Gastroesophageal sphincter (tissue), 4 donors: ENCODE measurements at regions not wholly inside any gene's neighbourhood (a gene's known extent, or its start where the extent isn't known, plus 50 kb on each side); places are given as distances from the start of the nearest gene placed in this dataset.

Source experiments
- ATAC-seq: fragments of 150-250 bp; one replicate; pipeline ENCODE4 v1.9.1; 2016; ENCODE audit warnings: mild to moderate bottlenecking, moderate library complexity
- H3K27ac ChIP-seq, 4 donors: fragments of 200-600 bp; sonication (generic) in 3 of 4; 1 replicate in 3 of 4; 2 replicates in 1 of 4; pipeline ENCODE4 v1.5.1; 2016 to 2019
- H3K27me3 ChIP-seq: fragments of 200-600 bp; sonication (generic); one replicate; pipeline ENCODE4 v1.5.1; 2019
- H3K36me3 ChIP-seq, 2 donors: fragments of 200-600 bp; sonication (generic); one replicate each; pipeline ENCODE4 v1.5.1; 2019; ENCODE audit warnings: control low read depth in 1 of 2
- H3K4me1 ChIP-seq, 3 donors: fragments of 200-600 bp; sonication (generic); 1 replicate in 2 of 3; 2 replicates in 1 of 3; pipeline ENCODE4 v1.5.1; 2016 to 2019; ENCODE audit warnings: control low read depth in 2 of 3
- H3K4me3 ChIP-seq, 2 donors: fragments of 200-600 bp; sonication (generic); one replicate each; pipeline ENCODE4 v1.5.1; 2019; ENCODE audit warnings: mild to moderate bottlenecking in 1 of 2, moderate library complexity in 1 of 2
- H3K9me3 ChIP-seq, 3 donors: fragments of 200-600 bp; sonication (generic); one replicate each; pipeline ENCODE4 v1.5.1; 2017 to 2019; ENCODE audit warnings: control low read depth in 2 of 3
- CTCF ChIP-seq, 4 experiments: fragments of 200-600 bp in 2 of 4; fragments of 450-650 bp in 2 of 4; sonication (generic) in 1 of 4; IDR thresholded peaks; one replicate each; pipeline ENCODE4 v1.5.1; 2017 to 2019; ENCODE audit warnings: antibody characterized with exemption in 4 of 4, mild to moderate bottlenecking in 2 of 4, moderate library complexity in 2 of 4
- EP300 ChIP-seq: sonication (generic); formaldehyde crosslinking; IDR thresholded peaks from one replicate; pipeline ENCODE4 v1.6.1; 2017; ENCODE audit warnings: antibody characterized with exemption, mild to moderate bottlenecking
- POLR2A ChIP-seq, 2 donors: fragments of 450-650 bp; IDR thresholded peaks; one replicate each; pipeline ENCODE4 v1.6.1; 2017; ENCODE audit warnings: antibody characterized with exemption in 2 of 2, mild to moderate bottlenecking in 2 of 2, moderate library complexity in 1 of 2
- POLR2AphosphoS5 ChIP-seq: sonication (generic); formaldehyde crosslinking; IDR thresholded peaks from one replicate; pipeline ENCODE4 v1.6.1; 2017; ENCODE audit warnings: antibody characterized with exemption
- WGBS, 2 donors: methylation state at CpG; one replicate each; pipeline ENCODE4 v1.1.5; 2018; ENCODE audit warnings: low coverage in 1 of 2; 5-methylcytosine and 5-hydroxymethylcytosine counted together

- no peak overlapping the region for H3K4me3 ChIP-seq
- 56 to 61% methylated on average over 3 of the region's 3 CpGs for WGBS, 2 donors
- H3K27ac ChIP-seq, result no peak overlapping the region
- H3K4me1 ChIP-seq, result no peaks in the 10 kb centered on the region
- H3K36me3 ChIP-seq, result no peaks in the 10 kb centered on the region
- no peaks in the 10 kb centered on the region for H3K9me3 ChIP-seq
- ATAC-seq, result no peak
- H3K27me3 ChIP-seq, result no peaks in the 10 kb centered on the region
- TF ChIP-seq CTCF (IDR thresholded peaks at IDR 0.05) (no peak), POLR2AphosphoS5 (no peak)
Observed at GRCh38 chr2:7809640-7810039, 872.2 kb upstream of the ID2 start.

- 85% methylated on average over 3 of the region's 3 CpGs; no CpG with 5 or more reads in 1 of the 2 donors for whole genome bisulfite sequencing, 2 donors
- Histone ChIP-seq H3K4me3 (no peak overlapping the region), H3K36me3 (no peaks in the 10 kb centered on the region), H3K9me3 (no peaks in the 10 kb centered on the region), H3K4me1 (no peaks in the 10 kb centered on the region), H3K27ac (no peak overlapping the region), H3K27me3 (no peaks in the 10 kb centered on the region)
- ATAC-seq, result no peak
- TF ChIP-seq CTCF (IDR thresholded peaks at IDR 0.05), result no peak
- TF ChIP-seq POLR2A (IDR thresholded peaks at IDR 0.05), result no peak
- TF ChIP-seq POLR2AphosphoS5, result no peak
- TF ChIP-seq EP300, result no peak
Observed at GRCh38 chr2:7811073-7811472, 870.8 kb upstream of the ID2 start.

GRCh38 chr2:7812231-7812995 is 869.4 kb upstream of the ID2 start:
- ATAC-seq, result no peak
- WGBS, 2 donors, result 65 to 94% methylated on average over 2 of the region's 2 CpGs

GRCh38 chr2:7813541-7814292 is 868.1 kb upstream of the ID2 start:
- WGBS, 2 donors, result 52 to 75% methylated on average over 7 of the region's 9 CpGs

More at GRCh38 chr2:7812231-7812995, 869.4 kb upstream of the ID2 start:
- no peak overlapping the region for H3K4me3 ChIP-seq
- H3K4me1 ChIP-seq, result no peaks in the 10 kb centered on the region
- TF ChIP-seq POLR2A (IDR thresholded peaks at IDR 0.05) (no peak), POLR2AphosphoS5 (no peak), CTCF (IDR thresholded peaks at IDR 0.05) (no peak), EP300 (no peak)
- no peak overlapping the region for H3K27ac ChIP-seq
- H3K36me3 ChIP-seq, result no peaks in the 10 kb centered on the region
- no peaks in the 10 kb centered on the region for H3K27me3 ChIP-seq
- no peaks in the 10 kb centered on the region for H3K9me3 ChIP-seq

More at GRCh38 chr2:7813541-7814292, 868.1 kb upstream of the ID2 start:
- Histone ChIP-seq H3K27ac (no peak overlapping the region), H3K27me3 (no peaks in the 10 kb centered on the region), H3K9me3 (no peaks in the 10 kb centered on the region), H3K4me1 (no peaks in the 10 kb centered on the region), H3K36me3 (no peaks in the 10 kb centered on the region), H3K4me3 (no peak overlapping the region)
- no peak for ATAC-seq
- TF ChIP-seq POLR2AphosphoS5, result no peak
- TF ChIP-seq EP300, result no peak
- no peak for TF ChIP-seq CTCF (IDR thresholded peaks at IDR 0.05)
- TF ChIP-seq POLR2A (IDR thresholded peaks at IDR 0.05), result no peak
